Peyer's patch (tissue), 4 donors: ENCODE measurements at regions not wholly inside any gene's neighbourhood (a gene's known extent, or its start where the extent isn't known, plus 50 kb on each side); places are given as distances from the start of the nearest gene placed in this dataset.

Source experiments
- DNase-seq, 3 donors: peaks; one replicate each; pipeline ENCODE4 v3.0.0-alpha.2; 2017 to 2019
- H3K27ac ChIP-seq, 4 donors: fragments of 200-600 bp; sonication (generic); one replicate each; pipeline ENCODE4 v1.5.1; 2016 to 2019
- H3K27me3 ChIP-seq, 2 donors: fragments of 200-600 bp; sonication (generic); one replicate each; pipeline ENCODE4 v1.5.1; 2019
- H3K36me3 ChIP-seq, 3 donors: fragments of 200-600 bp; sonication (generic); one replicate each; pipeline ENCODE4 v1.5.1; 2016 to 2019
- H3K4me1 ChIP-seq, 4 donors: fragments of 200-600 bp; sonication (generic); one replicate each; pipeline ENCODE4 v1.5.1; 2016 to 2019
- H3K4me3 ChIP-seq, 4 donors: fragments of 200-600 bp; sonication (generic); 1 replicate in 3 of 4; 2 replicates in 1 of 4; pipeline ENCODE4 v1.5.1; 2016 to 2019; ENCODE audit warnings: mild to moderate bottlenecking in 1 of 4
- H3K9me3 ChIP-seq, 4 donors: fragments of 200-600 bp; sonication (generic); one replicate each; pipeline ENCODE4 v1.5.1; 2016 to 2019; ENCODE audit warnings: mild to moderate bottlenecking in 1 of 4
- POLR2A ChIP-seq, 2 donors: fragments of 450-650 bp; IDR thresholded peaks; one replicate each; pipeline ENCODE4 v1.5.1; 2017; ENCODE audit warnings: antibody characterized with exemption in 2 of 2, mild to moderate bottlenecking in 2 of 2, moderate library complexity in 2 of 2
- TF ChIP-seq, protein P1 (sequence below), 6 experiments: fragments of 450-650 bp in 4 of 6; fragments of 200-600 bp in 2 of 6; sonication (generic) in 1 of 6; IDR thresholded peaks; one replicate each; pipeline ENCODE4 v1.5.1; 2017 to 2019; ENCODE audit warnings: antibody characterized with exemption in 6 of 6, mild to moderate bottlenecking in 3 of 6, moderate library complexity in 1 of 6

DNA sequence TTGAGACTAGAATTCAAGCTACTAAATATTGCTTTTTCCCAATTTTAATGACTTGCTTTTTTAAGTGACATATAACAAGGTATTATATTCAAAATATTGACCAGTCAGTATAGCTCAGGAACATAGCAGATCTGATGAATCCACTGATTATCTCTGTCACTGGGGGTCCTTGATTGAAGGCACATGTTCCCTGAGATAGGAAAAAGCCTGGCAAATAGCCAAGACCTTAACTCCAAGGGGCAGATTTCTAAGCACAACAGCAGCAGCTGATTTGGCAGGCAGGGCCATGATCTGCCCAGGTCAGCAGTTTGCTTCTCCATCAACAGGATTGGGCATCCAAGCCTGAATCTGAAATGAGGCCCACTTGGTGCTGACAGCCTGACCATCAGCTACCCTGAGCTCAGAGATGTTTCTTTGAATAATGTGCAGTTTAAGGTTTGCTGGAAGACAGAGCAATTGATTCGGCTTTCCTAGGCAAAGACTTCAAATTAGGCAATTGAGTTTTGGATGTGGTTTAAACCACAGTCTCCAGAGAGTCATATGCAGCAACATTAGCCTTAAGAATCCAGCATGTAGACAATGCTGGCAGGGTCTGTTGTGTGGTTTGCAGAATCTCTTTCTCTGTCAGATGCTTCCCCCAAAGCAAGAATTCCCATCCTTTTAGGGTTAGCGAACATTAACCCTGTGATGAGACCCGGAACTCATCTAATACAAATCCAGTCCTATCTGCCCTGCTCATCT, 352.6 kb downstream of the ADRA2A start:
- Histone ChIP-seq H3K27ac (no peak overlapping the region), H3K36me3 (no peaks in the 10 kb centered on the region), H3K4me3 (no peak overlapping the region), H3K27me3 (no peaks in the 10 kb centered on the region), H3K4me1 (no peaks in the 10 kb centered on the region), H3K9me3 (no peaks in the 10 kb centered on the region)
- no peak for TF ChIP-seq POLR2A (IDR thresholded peaks at IDR 0.05)
- DNase-seq = no peak

DNA sequence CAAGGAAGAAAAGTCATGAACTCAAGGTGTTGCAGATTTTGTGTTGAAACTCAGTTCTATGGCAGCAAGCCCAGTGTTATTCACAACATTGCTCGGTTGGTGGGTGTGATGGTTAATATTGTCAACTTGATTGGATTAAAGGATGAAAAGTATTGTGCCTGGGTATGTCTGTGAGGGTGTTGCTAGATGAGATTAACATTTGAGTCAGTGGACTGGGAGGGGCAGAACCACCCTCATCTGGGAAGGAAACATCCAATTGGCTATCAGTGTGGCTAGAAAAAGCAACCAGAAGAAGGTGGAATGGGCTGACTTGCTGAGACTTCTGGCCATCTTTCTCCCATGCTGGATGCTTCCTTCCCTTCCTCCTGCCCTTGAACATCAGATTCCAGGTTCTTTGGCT, 353.2 kb downstream of the ADRA2A start:
- Histone ChIP-seq H3K27me3 (no peaks in the 10 kb centered on the region), H3K4me1 (no peaks in the 10 kb centered on the region), H3K27ac (no peak overlapping the region), H3K4me3 (no peak overlapping the region), H3K9me3 (no peaks in the 10 kb centered on the region), H3K36me3 (no peaks in the 10 kb centered on the region)
- TF ChIP-seq, protein P1, sequence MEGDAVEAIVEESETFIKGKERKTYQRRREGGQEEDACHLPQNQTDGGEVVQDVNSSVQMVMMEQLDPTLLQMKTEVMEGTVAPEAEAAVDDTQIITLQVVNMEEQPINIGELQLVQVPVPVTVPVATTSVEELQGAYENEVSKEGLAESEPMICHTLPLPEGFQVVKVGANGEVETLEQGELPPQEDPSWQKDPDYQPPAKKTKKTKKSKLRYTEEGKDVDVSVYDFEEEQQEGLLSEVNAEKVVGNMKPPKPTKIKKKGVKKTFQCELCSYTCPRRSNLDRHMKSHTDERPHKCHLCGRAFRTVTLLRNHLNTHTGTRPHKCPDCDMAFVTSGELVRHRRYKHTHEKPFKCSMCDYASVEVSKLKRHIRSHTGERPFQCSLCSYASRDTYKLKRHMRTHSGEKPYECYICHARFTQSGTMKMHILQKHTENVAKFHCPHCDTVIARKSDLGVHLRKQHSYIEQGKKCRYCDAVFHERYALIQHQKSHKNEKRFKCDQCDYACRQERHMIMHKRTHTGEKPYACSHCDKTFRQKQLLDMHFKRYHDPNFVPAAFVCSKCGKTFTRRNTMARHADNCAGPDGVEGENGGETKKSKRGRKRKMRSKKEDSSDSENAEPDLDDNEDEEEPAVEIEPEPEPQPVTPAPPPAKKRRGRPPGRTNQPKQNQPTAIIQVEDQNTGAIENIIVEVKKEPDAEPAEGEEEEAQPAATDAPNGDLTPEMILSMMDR (IDR thresholded peaks at IDR 0.05) = no peak
- TF ChIP-seq POLR2A (IDR thresholded peaks at IDR 0.05) = no peak
- DNase-seq = no peak

DNA sequence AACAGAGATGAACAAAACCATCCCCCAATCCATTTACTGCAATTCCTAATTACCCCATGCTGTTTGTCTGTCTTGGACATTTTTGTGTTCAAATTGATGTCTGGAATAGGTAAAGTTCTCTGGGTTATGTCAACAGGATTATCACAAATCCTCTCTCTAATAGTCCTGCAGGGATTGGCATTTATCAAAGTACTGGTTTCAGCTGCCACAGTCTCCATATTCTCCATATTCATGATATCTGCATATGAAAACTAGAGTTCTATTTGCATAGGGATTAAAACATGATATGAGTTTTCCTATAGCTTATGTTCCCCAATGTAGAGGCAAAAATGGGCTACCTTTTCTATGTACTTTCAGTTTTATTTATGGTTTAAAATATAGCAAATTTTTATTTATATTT, 355.8 kb downstream of the ADRA2A start:
- Histone ChIP-seq H3K4me1 (no peaks in the 10 kb centered on the region), H3K36me3 (no peaks in the 10 kb centered on the region), H3K27ac (no peak overlapping the region), H3K27me3 (no peaks in the 10 kb centered on the region), H3K9me3 (no peaks in the 10 kb centered on the region), H3K4me3 (no peak overlapping the region)
- no peak for DNase-seq
- TF ChIP-seq POLR2A (IDR thresholded peaks at IDR 0.05) = no peak
- TF ChIP-seq, protein P1 (IDR thresholded peaks at IDR 0.05) = no peak

DNA sequence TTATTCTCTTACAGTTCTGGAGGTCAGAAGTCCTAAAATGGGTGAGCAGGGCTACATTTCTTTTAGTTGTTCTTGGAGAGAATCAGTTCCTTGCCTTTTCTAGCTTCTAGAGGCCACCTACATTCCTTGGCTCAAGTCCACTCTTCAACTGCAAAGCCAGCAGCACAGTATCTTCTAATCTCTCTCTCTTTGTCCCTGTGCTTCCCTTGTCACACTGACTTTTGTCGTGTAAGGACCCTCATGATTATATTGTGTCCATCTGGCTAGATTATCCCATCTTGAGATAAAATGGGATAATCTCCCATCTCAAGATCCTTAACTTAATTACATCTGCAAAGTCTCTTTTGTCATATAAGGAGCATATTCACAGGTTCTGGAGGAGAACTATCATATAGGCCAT, 359.0 kb downstream of the ADRA2A start:
- H3K4me1 ChIP-seq = no peaks in the 10 kb centered on the region
- H3K27ac ChIP-seq = no peak overlapping the region
- TF ChIP-seq, protein P1 (IDR thresholded peaks at IDR 0.05) = no peak
- TF ChIP-seq POLR2A (IDR thresholded peaks at IDR 0.05) = no peak
- H3K27me3 ChIP-seq = no peaks in the 10 kb centered on the region
- H3K4me3 ChIP-seq = no peak overlapping the region
- H3K36me3 ChIP-seq = no peaks in the 10 kb centered on the region
- no peaks in the 10 kb centered on the region for H3K9me3 ChIP-seq
- no peak for DNase-seq

DNA sequence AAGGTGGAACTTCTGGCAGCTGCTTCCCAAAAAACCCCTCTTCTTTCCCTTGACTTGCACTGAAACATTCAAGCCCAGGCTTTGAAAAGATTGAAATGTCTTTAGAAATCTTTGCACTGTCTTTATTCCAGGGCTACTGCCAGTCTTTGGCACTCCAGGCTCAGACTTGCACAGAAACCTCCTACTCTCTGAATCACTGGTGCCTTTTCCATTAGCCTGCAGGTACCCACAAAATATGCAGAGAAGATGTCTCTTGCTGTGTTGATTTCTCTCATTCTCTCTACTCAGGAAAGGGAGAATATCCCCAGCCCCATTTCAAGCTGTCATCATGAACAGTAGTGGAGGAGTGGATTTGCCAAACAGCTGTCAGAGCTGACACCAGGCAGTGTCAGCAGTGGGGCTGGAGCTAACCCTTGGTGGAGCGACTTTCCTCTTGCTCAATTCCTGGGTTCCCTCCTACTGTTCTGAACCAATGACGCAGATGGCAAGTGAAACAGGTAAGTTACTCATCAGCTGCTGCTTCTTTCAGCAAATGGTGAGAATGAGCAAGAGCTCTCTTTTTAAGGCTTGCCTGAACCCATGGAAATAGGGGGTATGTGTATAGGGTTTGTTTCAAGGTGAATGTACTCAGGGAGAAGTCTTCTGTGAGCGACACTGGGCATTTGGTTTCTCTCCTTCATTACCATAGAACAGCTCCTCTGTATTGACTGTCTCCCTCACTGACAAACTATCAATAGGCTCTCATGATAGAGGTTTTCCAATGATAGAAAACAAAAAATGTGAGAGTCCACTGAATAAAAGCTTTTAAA, 362.4 kb downstream of the ADRA2A start:
- Histone ChIP-seq H3K27ac (no peak overlapping the region), H3K4me3 (no peak overlapping the region), H3K27me3 (no peaks in the 10 kb centered on the region), H3K9me3 (no peaks in the 10 kb centered on the region), H3K36me3 (no peaks in the 10 kb centered on the region), H3K4me1 (no peaks in the 10 kb centered on the region)
- DNase-seq = no peak
- TF ChIP-seq, protein P1 (IDR thresholded peaks at IDR 0.05) = no peak
- TF ChIP-seq POLR2A (IDR thresholded peaks at IDR 0.05) = no peak

DNA sequence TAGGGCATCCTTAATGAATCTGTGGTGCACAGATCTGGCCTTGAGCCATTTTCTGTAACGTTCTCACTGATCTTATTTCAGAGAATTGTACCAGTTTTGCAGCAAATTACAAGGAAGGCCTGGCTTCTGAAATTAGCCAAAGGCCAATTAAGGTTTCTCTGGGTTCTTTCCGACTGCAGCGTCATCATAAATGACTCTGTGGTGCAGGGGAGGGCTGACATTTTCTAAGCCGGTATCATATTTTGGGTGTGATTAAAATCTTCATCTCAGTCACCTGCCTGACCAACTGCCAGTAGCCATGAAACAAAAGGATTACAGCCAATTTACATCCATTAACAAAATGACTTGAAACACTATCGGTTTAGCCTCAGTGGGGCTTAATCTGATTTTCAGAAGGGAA, 363.7 kb downstream of the ADRA2A start:
- Histone ChIP-seq H3K4me3 (no peak overlapping the region), H3K36me3 (no peaks in the 10 kb centered on the region), H3K4me1 (no peaks in the 10 kb centered on the region), H3K27me3 (no peaks in the 10 kb centered on the region), H3K9me3 (no peaks in the 10 kb centered on the region), H3K27ac (no peak overlapping the region)
- DNase-seq = no peak
- TF ChIP-seq POLR2A (IDR thresholded peaks at IDR 0.05) = no peak
- TF ChIP-seq, protein P1 (IDR thresholded peaks at IDR 0.05) = no peak
